ENCODE measurements at regions not wholly inside any gene's neighbourhood (a gene's known extent, or its start where the extent isn't known, plus 50 kb on each side); places are given as distances from the start of the nearest gene placed in this dataset.

GRCh38 chr15:77684341-77685081, 51.8 kb upstream of the LINGO1 start:
- H4K8ac ChIP-seq (ENCODE audit: extremely low read depth, insufficient read depth, low read length) = peak overlapping the region; percentile 57; the same call in 1 of the 2 replicates
- H3K14ac ChIP-seq (ENCODE audit: insufficient read length) = no peak overlapping the region
- no peak overlapping the region for H3K4me2 ChIP-seq (ENCODE audit: insufficient read depth in 1 of 2, low read depth in 2 of 2, low read length in 2 of 2)
- H3K36me3 ChIP-seq (ENCODE audit: control insufficient read depth in 2 of 4, insufficient read depth in 4 of 4, low read length in 3 of 4) = no peaks in the 10 kb centered on the region
- DNase-seq (ENCODE audit: low read depth in 1 of 2, low spot score in 2 of 2) = no peak
- no peaks in the 10 kb centered on the region for H4K20me1 ChIP-seq (replicated peaks in 1 of 2; ENCODE audit: control insufficient read depth in 1 of 2, insufficient read depth in 2 of 2, low read length in 2 of 2)
- H3K9me3 ChIP-seq (ENCODE audit: insufficient read depth in 2 of 2, low read depth in 1 of 2, low read length in 1 of 2) = no peaks in the 10 kb centered on the region
- no peak overlapping the region for H2BK5ac ChIP-seq (ENCODE audit: low read depth, low read length)
- no peak overlapping the region for H2BK12ac ChIP-seq (ENCODE audit: low read depth, low read length)
- no peak overlapping the region for H3K27ac ChIP-seq (ENCODE audit: low read depth, low read length)
- H3K9ac ChIP-seq (replicated peaks in 1 of 4; ENCODE audit: extremely low read depth in 1 of 4, low read depth in 3 of 4, low read length in 3 of 4) = no peak overlapping the region
- no peak overlapping the region for H2BK15ac ChIP-seq (ENCODE audit: low read length)
- H3K56ac ChIP-seq (replicated peaks; ENCODE audit: insufficient read length, low read depth, low read length) = no peak overlapping the region
- H3K4me1 ChIP-seq (replicated peaks in 1 of 4; ENCODE audit: control insufficient read depth in 3 of 4, insufficient read depth in 4 of 4, low read length in 3 of 4) = no peaks in the 10 kb centered on the region; a peak in 1 of 7 replicates
- no peak overlapping the region for H2AK5ac ChIP-seq (ENCODE audit: low read depth, low read length)
- H3K79me2 ChIP-seq (ENCODE audit: control insufficient read depth in 1 of 2, insufficient read depth in 2 of 2, low read length in 2 of 2) = no peaks in the 10 kb centered on the region
- no peak overlapping the region for H2AFZ ChIP-seq (ENCODE audit: low read length)
- H2BK20ac ChIP-seq (ENCODE audit: low read length) = no peak overlapping the region
- H3K79me1 ChIP-seq (ENCODE audit: low read depth, low read length) = no peaks in the 10 kb centered on the region
- no peaks in the 10 kb centered on the region for H3K27me3 ChIP-seq (replicated peaks in 1 of 4; ENCODE audit: control insufficient read depth in 3 of 4, extremely low read depth in 1 of 4, insufficient read depth in 3 of 4, low read length in 3 of 4)
- WGBS, 2 experiments (ENCODE audit: extremely low coverage in 1 of 2, insufficient coverage in 1 of 2, insufficient read length in 1 of 2, insufficient replicate concordance in 2 of 2, low coverage in 1 of 2, low lambda C conversion rate in 2 of 2, missing lambda C conversion rate in 1 of 2) = 93% methylated on average over 7 of the region's 7 CpGs; no CpG with 5 or more reads in 1 of the 2 experiments
- ChIA-PET CTCF (ENCODE audit: partially characterized antibody) (interaction anchor here (0.6 to 1.6 kb wide), 9 partner anchors 8 to 141 kb away, joined by 3 to 7 read pairs (median 3); no protein-coding TSS in a partner anchor), POLR2A (ENCODE audit: partially characterized antibody) (no interaction called here)
- no peak overlapping the region for H3K4me3 ChIP-seq (ENCODE audit: extremely low read depth in 1 of 4, insufficient read depth in 2 of 4, low read depth in 3 of 4, low read length in 4 of 4)
- no peaks in the 10 kb centered on the region for H3K23me2 ChIP-seq (ENCODE audit: low read depth, low read length)
- H3K18ac ChIP-seq (ENCODE audit: extremely low read depth, low read length) = no peak overlapping the region
- H2BK120ac ChIP-seq (replicated peaks; ENCODE audit: low read depth, low read length) = no peak overlapping the region
- H3K23ac ChIP-seq (ENCODE audit: insufficient read length) = no peak overlapping the region
- no peak overlapping the region for H4K91ac ChIP-seq (replicated peaks; ENCODE audit: insufficient read length, low read length)
- FAIRE-seq = no peak
- H4K5ac ChIP-seq (ENCODE audit: insufficient read length, low read depth, low read length) = no peak overlapping the region
- no peak overlapping the region for H3K4ac ChIP-seq (replicated peaks; ENCODE audit: insufficient read length, low read depth, low read length)
- TF ChIP-seq GTF2F1 (IDR thresholded peaks at IDR 0.05; ENCODE audit: borderline replicate concordance, low read depth, low read length) (no peak), CBX5 (IDR thresholded peaks at IDR 0.05; ENCODE audit: low read depth, low read length) (no peak), TAF7 (optimal IDR thresholded peaks at IDR 0.05; ENCODE audit: borderline replicate concordance, low read depth, low read length) (no peak), CTBP2 (IDR thresholded peaks at IDR 0.05; ENCODE audit: borderline replicate concordance, insufficient read depth, insufficient read length, low read length) (no peak), BCL11A (IDR thresholded peaks at IDR 0.05; ENCODE audit: low read depth in 2 of 2, low read length in 2 of 2) (no peak), SIN3A (conservative IDR thresholded peaks at IDR 0.05 in 1 of 2, IDR thresholded peaks at IDR 0.05 in 1 of 2; ENCODE audit: low read depth in 1 of 2, low read length in 2 of 2) (no peak), E2F6 (IDR thresholded peaks at IDR 0.05) (no peak), SAP30 (IDR thresholded peaks at IDR 0.05; ENCODE audit: insufficient read depth, insufficient replicate concordance, low read length) (no peak), HDAC6 (IDR thresholded peaks at IDR 0.05; ENCODE audit: low read depth, low read length) (no peak)

Data from H1 (cell line).